Esophagus squamous epithelium (tissue), 4 donors: ENCODE measurements at regions not wholly inside any gene's neighbourhood (a gene's known extent, or its start where the extent isn't known, plus 50 kb on each side); places are given as distances from the start of the nearest gene placed in this dataset.

Source experiments
- CTCF ChIP-seq, 6 experiments: fragments of 450-650 bp in 4 of 6; fragments of 200-600 bp in 2 of 6; sonication (generic) in 2 of 6; IDR thresholded peaks; one replicate each; pipeline ENCODE4 v1.5.1; 2016 to 2019; ENCODE audit warnings: antibody characterized with exemption in 6 of 6, mild to moderate bottlenecking in 4 of 6, moderate library complexity in 4 of 6
- POLR2A ChIP-seq, 4 donors: fragments of 450-650 bp; IDR thresholded peaks; one replicate each; pipeline ENCODE4 v1.6.1; 2017; ENCODE audit warnings: antibody characterized with exemption in 4 of 4, mild to moderate bottlenecking in 4 of 4, moderate library complexity in 3 of 4

- TF ChIP-seq CTCF (IDR thresholded peaks at IDR 0.05) = no peak
- TF ChIP-seq POLR2A (IDR thresholded peaks at IDR 0.05) = no peak
Observed at GRCh38 chr5:58207076-58207475, 252.8 kb downstream of the PLK2 start.
